K562 (cell line): ENCODE measurements at regions not wholly inside any gene's neighbourhood (a gene's known extent, or its start where the extent isn't known, plus 50 kb on each side); places are given as distances from the start of the nearest gene placed in this dataset.

Experiments used
- ATAC-seq: fragments of 200-7000 bp; cut with Tn5 transposase; 3 replicates; pipeline ENCODE4 v1.9.1; 2020; ENCODE audit warnings: moderate library complexity
- BruUV-seq: library from RNA; stranded (reverse); fragments of 400-500 nt; replicated peaks from 2 replicates; lab custom pipeline; 2021; lab: Mats Ljungman, UMichigan
- CTCF ChIA-PET: fragments of 300-600 bp; formaldehyde crosslinking; extraction: SDS; loops from one replicate; lab custom pipeline; 2021; ENCODE audit warnings: low intra/inter-chr PET ratio; lab: Yijun Ruan, JAX
- POLR2A ChIA-PET: fragments of 300-600, 350-650 bp; sonication (Branson Sonifier 250); formaldehyde crosslinking; extraction: SDS; loops from one replicate; lab custom pipeline; 2021; ENCODE audit warnings: antibody characterized with exemption, inconsistent platforms; lab: Yijun Ruan, JAX
- DNase-seq, 4 experiments: peaks; one replicate each; pipeline versions ENCODE4 v3.0.0 to v3.0.0-alpha.2; 2011 to 2018; ENCODE audit warnings: low spot score in 3 of 4, mixed read lengths in 3 of 4; ENCODE audit errors: extremely low read depth in 1 of 4
- FAIRE-seq: peaks from 2 replicates; lab custom pipeline; 2011; peaks lifted over from hg19 to GRCh38; lab: Jason Lieb, UNC
- H2AFZ ChIP-seq: 2 replicates; pipeline ENCODE4 v1.6.0; 2011; ENCODE audit warnings: low read depth, low read length, control low read depth, inconsistent platforms
- H3K27ac ChIP-seq: fragments of 200-600 bp; 3 replicates; pipeline ENCODE4 v1.8.0; 2011; ENCODE audit warnings: low read depth, mild to moderate bottlenecking, control low read depth, inconsistent platforms, low read length, moderate library complexity, mixed read lengths; ENCODE audit errors: extremely low read depth
- H3K27me3 ChIP-seq, 2 experiments: fragments of 300-600 bp in 1 of 2; 2 replicates in 1 of 2; 3 replicates in 1 of 2; pipeline versions ENCODE4 v1.6.0 to v1.8.0; 2011; ENCODE audit warnings: inconsistent platforms in 2 of 2, low read length in 2 of 2, mild to moderate bottlenecking in 1 of 2, mixed read lengths in 1 of 2, moderate library complexity in 1 of 2; ENCODE audit not compliant: control insufficient read depth in 2 of 2, insufficient read depth in 2 of 2
- H3K36me3 ChIP-seq: fragments of 300-600 bp; 3 replicates; pipeline ENCODE4 v1.8.0; 2011; ENCODE audit warnings: mild to moderate bottlenecking, low read length, inconsistent platforms; ENCODE audit not compliant: control insufficient read depth, insufficient read depth
- H3K4me1 ChIP-seq, 2 experiments: fragments of 200-600 bp in 1 of 2; replicated peaks in 1 of 2; 2 replicates in 1 of 2; 3 replicates in 1 of 2; pipeline versions ENCODE4 v1.5.1 to v1.8.0; 2011; ENCODE audit warnings: inconsistent platforms in 2 of 2, low read length in 2 of 2, mild to moderate bottlenecking in 1 of 2, mixed read lengths in 1 of 2, moderate library complexity in 1 of 2; ENCODE audit not compliant: control insufficient read depth in 2 of 2, insufficient read depth in 2 of 2
- H3K4me2 ChIP-seq: 2 replicates; pipeline ENCODE4 v1.6.1; 2011; ENCODE audit warnings: low read length, control low read depth, inconsistent platforms, mixed read lengths; ENCODE audit not compliant: insufficient read depth
- H3K4me3 ChIP-seq: fragments of 200-600 bp; sonication (generic), shearing (Covaris generic); 2 replicates; pipeline ENCODE4 v1.5.1; 2016; ENCODE audit warnings: control low read depth, inconsistent platforms
- H3K79me2 ChIP-seq: fragments of 200-600 bp; 3 replicates; pipeline ENCODE4 v1.8.0; 2011; ENCODE audit warnings: low read length, inconsistent platforms; ENCODE audit not compliant: control insufficient read depth, insufficient read depth
- H3K9ac ChIP-seq, 2 experiments: 2 replicates each; pipeline versions ENCODE4 v1.6.0 to v1.6.1; 2011; ENCODE audit warnings: low read depth in 2 of 2, low read length in 2 of 2, control low read depth in 1 of 2, inconsistent platforms in 1 of 2, mild to moderate bottlenecking in 1 of 2, mixed read lengths in 1 of 2; ENCODE audit not compliant: insufficient read depth in 1 of 2
- H3K9me1 ChIP-seq: one replicate; pipeline ENCODE4 v1.6.0; 2011; ENCODE audit warnings: inconsistent platforms, mild to moderate bottlenecking, low read length, moderate library complexity; ENCODE audit not compliant: control insufficient read depth, insufficient read depth
- H3K9me3 ChIP-seq: replicated peaks from 2 replicates; pipeline ENCODE4 v1.5.1; 2011; ENCODE audit warnings: low read depth, low read length, inconsistent platforms; ENCODE audit not compliant: control insufficient read depth, insufficient read depth
- H4K20me1 ChIP-seq: replicated peaks from 2 replicates; pipeline ENCODE4 v1.6.1; 2011; ENCODE audit warnings: low read length, inconsistent platforms, mixed read lengths; ENCODE audit not compliant: control insufficient read depth, insufficient read depth
- DPF2 ChIP-seq: fragments of 450-650 bp; IDR thresholded peaks from 2 replicates; pipeline ENCODE4 v1.6.1; 2016
- OTX1 ChIP-seq: fragments of 450-650 bp; formaldehyde crosslinking; IDR thresholded peaks from 2 replicates; pipeline ENCODE4 v1.4.0; 2022; ENCODE audit warnings: mild to moderate bottlenecking
- POLR2H ChIP-seq: IDR thresholded peaks from 2 replicates; pipeline ENCODE4 v1.6.1; 2016; ENCODE audit warnings: missing genetic modification characterization, low read depth, mild to moderate bottlenecking, control low read depth, missing compliant biosample characterization, moderate library complexity
- PRMT5 ChIP-seq: sonication (generic); formaldehyde crosslinking; IDR thresholded peaks from 2 replicates; pipeline ENCODE4 v1.5.0; 2020; ENCODE audit warnings: missing genetic modification reagents
- SP1 ChIP-seq: sonication (generic); formaldehyde crosslinking; IDR thresholded peaks from 2 replicates; pipeline ENCODE4 v1.8.1; 2022; ENCODE audit warnings: mild to moderate bottlenecking, missing genetic modification reagents
- TFAM ChIP-seq: fragments of 250-450 bp; sonication (Bioruptor Pico); conservative IDR thresholded peaks from 2 replicates; pipeline ENCODE4 v1.5.0; 2021; ENCODE audit warnings: mild to moderate bottlenecking, moderate library complexity
- ZBTB17 ChIP-seq: fragments of 450-650 bp; formaldehyde crosslinking; IDR thresholded peaks from 2 replicates; pipeline ENCODE4 v1.4.0; 2020; ENCODE audit warnings: mild to moderate bottlenecking
- ZNF695 ChIP-seq: fragments of 450-650 bp; formaldehyde crosslinking; IDR thresholded peaks from 2 replicates; pipeline ENCODE4 v1.4.0; 2020; ENCODE audit warnings: mild to moderate bottlenecking, moderate library complexity
- WGBS: fragments of 100-300 bp; shearing (Covaris generic); methylation state at CpG from one replicate; pipeline ENCODE4 v1.1.6; 2016; ENCODE audit warnings: low coverage, mixed read lengths; ENCODE audit not compliant: insufficient coverage; ENCODE audit errors: missing lambda C conversion rate; 5-methylcytosine and 5-hydroxymethylcytosine counted together
- in situ Hi-C: fragments of 300-500 bp; cut with MboI; formaldehyde crosslinking; loops from 4 replicates; pipeline ENCODE4 v1.15.0; 2018; ENCODE audit warnings: inconsistent platforms, mixed read lengths
- intact Hi-C: fragments of 100-400 bp; cut with micrococcal nuclease; formaldehyde crosslinking; loops from 2 replicates; pipeline ENCODE4 v1.14.2; 2022
- TF ChIP-seq, protein P1 (sequence below), 2 experiments: fragments of 450-650 bp in 1 of 2; sonication (generic) in 1 of 2; formaldehyde crosslinking; conservative IDR thresholded peaks; 2 replicates each; pipeline versions ENCODE4 v1.4.0 to v1.8.1; 2020 to 2022; ENCODE audit warnings: mild to moderate bottlenecking in 1 of 2, missing genetic modification reagents in 1 of 2
- TF ChIP-seq, protein P2 (sequence below): fragments of 250-450 bp; sonication (Bioruptor Pico); IDR thresholded peaks from 2 replicates; pipeline ENCODE4 v1.5.0; 2021; ENCODE audit warnings: mild to moderate bottlenecking, moderate library complexity
- TF ChIP-seq, protein P3 (sequence below): fragments of 250-450 bp; sonication (Bioruptor Pico); IDR thresholded peaks from 2 replicates; pipeline ENCODE4 v1.5.0; 2022; ENCODE audit warnings: mild to moderate bottlenecking

DNA sequence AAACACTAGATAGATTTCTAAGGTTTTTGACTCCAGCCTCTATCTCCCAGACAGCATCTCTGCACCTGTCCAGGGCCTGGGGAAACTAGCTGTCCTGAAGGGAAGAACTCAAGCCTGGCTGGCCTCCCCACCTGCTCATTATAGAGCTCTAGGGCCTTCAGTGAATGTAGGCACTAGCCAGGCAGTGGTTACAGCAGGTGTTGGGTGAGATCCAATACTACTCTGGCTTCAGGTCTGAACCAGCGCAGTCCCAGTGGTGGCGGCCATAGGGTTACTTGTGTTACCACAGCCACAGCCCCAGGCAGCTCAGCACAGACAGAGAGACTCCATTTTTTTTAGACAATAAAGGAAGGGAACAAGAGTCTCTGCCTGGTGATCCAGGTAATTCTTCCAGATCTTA lies 449.2 kb downstream of the IRX1 start:
- Histone ChIP-seq H3K9me1 (no peaks in the 10 kb centered on the region), H3K36me3 (no peaks in the 10 kb centered on the region), H3K27ac (no peak overlapping the region), H3K9ac (no peak overlapping the region), H3K4me1 (no peaks in the 10 kb centered on the region), H3K9me3 (no peaks in the 10 kb centered on the region; the same call in 1 of the 2 replicates), H3K79me2 (no peaks in the 10 kb centered on the region), H2AFZ (no peak overlapping the region), H4K20me1 (no peaks in the 10 kb centered on the region), H3K4me3 (no peak overlapping the region), H3K4me2 (no peak overlapping the region), H3K27me3 (no peaks in the 10 kb centered on the region)
- in situ Hi-C loops = no loop called here
- FAIRE-seq = no peak
- 7% methylated on average over 2 of the region's 2 CpGs for WGBS
- intact Hi-C loops = no loop called here
- no peak for DNase-seq
- ChIA-PET POLR2A (no interaction called here), CTCF (no interaction called here)
- no peak for ATAC-seq
- TF ChIP-seq TFAM (CRISPR knock-in tag) = no peak
- TF ChIP-seq, protein P1, sequence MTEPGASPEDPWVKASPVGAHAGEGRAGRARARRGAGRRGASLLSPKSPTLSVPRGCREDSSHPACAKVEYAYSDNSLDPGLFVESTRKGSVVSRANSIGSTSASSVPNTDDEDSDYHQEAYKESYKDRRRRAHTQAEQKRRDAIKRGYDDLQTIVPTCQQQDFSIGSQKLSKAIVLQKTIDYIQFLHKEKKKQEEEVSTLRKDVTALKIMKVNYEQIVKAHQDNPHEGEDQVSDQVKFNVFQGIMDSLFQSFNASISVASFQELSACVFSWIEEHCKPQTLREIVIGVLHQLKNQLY (CRISPR knock-in tag; conservative IDR thresholded peaks at IDR 0.05) = no peak
- no TSS peak for BruUV-seq

DNA sequence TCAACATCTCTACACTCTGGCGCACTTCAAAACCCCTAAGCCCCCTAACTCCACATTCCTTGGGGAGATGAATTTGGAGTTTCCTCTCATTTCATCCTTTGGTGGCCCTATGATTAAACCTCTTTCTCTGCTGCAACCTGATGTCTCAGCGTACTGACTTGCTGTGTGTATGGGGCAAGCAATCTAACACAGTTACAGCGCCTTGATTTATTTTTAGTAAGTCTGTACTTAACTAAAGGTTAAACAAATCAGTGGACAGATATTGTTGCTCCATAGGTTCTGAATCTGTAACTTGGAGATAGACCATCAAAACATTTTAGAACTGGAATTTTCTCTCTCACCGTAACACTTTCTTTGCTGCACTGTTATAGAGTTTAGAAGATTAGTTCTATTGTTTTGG lies 452.8 kb downstream of the IRX1 start:
- in situ Hi-C loops (no loop called here), intact Hi-C loops (no loop called here)
- DNase-seq (no peak), FAIRE-seq (no peak), ATAC-seq (no peak)
- no peak overlapping the region for H3K4me3 ChIP-seq
- no peak overlapping the region for H3K4me2 ChIP-seq
- no peaks in the 10 kb centered on the region for H3K4me1 ChIP-seq
- no peak overlapping the region for H2AFZ ChIP-seq
- no peaks in the 10 kb centered on the region for H3K36me3 ChIP-seq
- no peaks in the 10 kb centered on the region for H3K9me1 ChIP-seq
- H4K20me1 ChIP-seq = no peaks in the 10 kb centered on the region
- ChIA-PET POLR2A (no interaction called here), CTCF (no interaction called here)
- 0% methylated on average over 3 of the region's 4 CpGs for WGBS
- no peaks in the 10 kb centered on the region for H3K79me2 ChIP-seq
- no peak overlapping the region for H3K9ac ChIP-seq
- H3K9me3 ChIP-seq = no peaks in the 10 kb centered on the region; the same call in 1 of the 2 replicates
- no peak overlapping the region for H3K27ac ChIP-seq
- BruUV-seq = no TSS peak
- no peaks in the 10 kb centered on the region for H3K27me3 ChIP-seq
- TF ChIP-seq ZNF695 (CRISPR knock-in tag) = no peak
- TF ChIP-seq OTX1 = no peak
- no peak for TF ChIP-seq PRMT5 (CRISPR knock-in tag)
- TF ChIP-seq, protein P2, sequence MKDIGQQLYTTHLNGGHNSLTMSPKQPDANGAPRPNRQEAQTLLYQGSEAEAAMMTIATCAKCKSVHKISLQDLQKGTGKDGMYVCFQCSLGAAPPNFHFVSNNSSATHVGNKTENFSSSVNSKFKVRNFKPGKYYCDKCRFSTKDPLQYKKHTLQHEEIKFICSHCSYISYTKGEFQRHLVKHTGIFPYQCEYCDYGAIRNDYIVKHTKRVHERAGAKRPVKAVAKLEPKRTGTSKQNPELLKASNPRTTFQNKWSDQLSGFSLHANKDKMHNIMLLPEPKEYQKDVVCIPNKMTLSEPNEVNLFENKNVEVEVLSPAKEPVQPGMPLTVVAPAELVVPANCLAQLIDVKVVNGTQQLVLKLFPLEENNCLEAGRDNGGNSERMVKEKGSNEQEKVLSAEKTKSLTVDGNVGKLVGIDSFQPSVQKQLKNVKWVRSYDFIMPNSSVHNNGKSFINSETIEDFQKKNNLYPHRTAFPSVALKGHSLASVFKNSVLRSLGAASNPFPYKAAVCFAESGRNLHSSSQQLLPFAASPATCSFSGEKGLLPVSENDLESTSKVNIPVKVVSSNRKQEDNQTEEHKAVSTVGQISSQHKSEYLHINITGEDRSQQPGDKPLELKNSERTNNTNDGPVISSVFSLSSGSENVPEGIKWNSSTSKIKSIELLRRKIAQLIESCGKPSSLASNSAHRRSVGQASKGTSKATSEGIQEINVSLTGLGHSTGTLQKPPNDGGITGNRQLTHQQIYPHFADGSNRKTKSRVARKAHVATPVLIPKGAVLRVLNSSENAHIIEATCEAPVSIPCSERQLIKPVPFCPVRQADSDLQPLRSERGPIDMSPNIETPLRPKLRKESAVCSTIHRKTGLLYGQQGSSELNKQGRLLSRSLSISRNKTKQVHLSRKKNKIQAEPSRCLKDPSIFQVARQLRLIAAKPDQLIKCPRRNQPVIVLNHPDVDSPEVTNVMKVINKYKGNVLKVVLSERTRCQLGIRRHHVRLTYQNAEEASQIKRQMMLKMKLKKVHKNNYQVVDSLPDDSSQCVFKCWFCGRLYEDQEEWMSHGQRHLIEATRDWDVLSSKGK (CRISPR knock-in tag) = no peak
- no peak for TF ChIP-seq POLR2H (tag)
- TF ChIP-seq ZBTB17 (CRISPR knock-in tag) = no peak
- no peak for TF ChIP-seq DPF2
- TF ChIP-seq, protein P3, sequence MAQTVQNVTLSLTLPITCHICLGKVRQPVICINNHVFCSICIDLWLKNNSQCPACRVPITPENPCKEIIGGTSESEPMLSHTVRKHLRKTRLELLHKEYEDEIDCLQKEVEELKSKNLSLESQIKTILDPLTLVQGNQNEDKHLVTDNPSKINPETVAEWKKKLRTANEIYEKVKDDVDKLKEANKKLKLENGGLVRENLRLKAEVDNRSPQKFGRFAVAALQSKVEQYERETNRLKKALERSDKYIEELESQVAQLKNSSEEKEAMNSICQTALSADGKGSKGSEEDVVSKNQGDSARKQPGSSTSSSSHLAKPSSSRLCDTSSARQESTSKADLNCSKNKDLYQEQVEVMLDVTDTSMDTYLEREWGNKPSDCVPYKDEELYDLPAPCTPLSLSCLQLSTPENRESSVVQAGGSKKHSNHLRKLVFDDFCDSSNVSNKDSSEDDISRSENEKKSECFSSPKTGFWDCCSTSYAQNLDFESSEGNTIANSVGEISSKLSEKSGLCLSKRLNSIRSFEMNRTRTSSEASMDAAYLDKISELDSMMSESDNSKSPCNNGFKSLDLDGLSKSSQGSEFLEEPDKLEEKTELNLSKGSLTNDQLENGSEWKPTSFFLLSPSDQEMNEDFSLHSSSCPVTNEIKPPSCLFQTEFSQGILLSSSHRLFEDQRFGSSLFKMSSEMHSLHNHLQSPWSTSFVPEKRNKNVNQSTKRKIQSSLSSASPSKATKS = no peak
- TF ChIP-seq SP1 (CRISPR knock-in tag) = no peak
